Adipocyte (in vitro differentiated cells): ENCODE measurements at regions not wholly inside any gene's neighbourhood (a gene's known extent, or its start where the extent isn't known, plus 50 kb on each side); places are given as distances from the start of the nearest gene placed in this dataset.

Experiments used
- DNase-seq: peaks from one replicate; pipeline ENCODE4 v3.0.0-alpha.2; 2015; ENCODE audit warnings: low read depth
- H3K27me3 ChIP-seq: replicated peaks from 2 replicates; pipeline ENCODE4 v1.7.0; 2013; ENCODE audit warnings: mild to moderate bottlenecking, low read length, moderate library complexity; ENCODE audit not compliant: control insufficient read depth, insufficient read depth
- H3K36me3 ChIP-seq: 2 replicates; pipeline ENCODE4 v1.7.0; 2013; ENCODE audit warnings: low read length, mild to moderate bottlenecking, moderate library complexity; ENCODE audit not compliant: control insufficient read depth, insufficient read depth, severe bottlenecking
- H3K4me1 ChIP-seq: 2 replicates; pipeline ENCODE4 v1.7.0; 2013; ENCODE audit warnings: mild to moderate bottlenecking, low read length, moderate library complexity; ENCODE audit not compliant: control insufficient read depth, insufficient read depth
- H3K4me3 ChIP-seq: 2 replicates; pipeline ENCODE4 v1.7.0; 2013; ENCODE audit warnings: mild to moderate bottlenecking, low read length, moderate library complexity
- H3K9ac ChIP-seq: 2 replicates; pipeline ENCODE4 v1.7.0; 2013; ENCODE audit warnings: mild to moderate bottlenecking, low read length, moderate library complexity
- H3K9me3 ChIP-seq: 2 replicates; pipeline ENCODE4 v1.7.0; 2013; ENCODE audit warnings: mild to moderate bottlenecking, low read length, moderate library complexity; ENCODE audit not compliant: control insufficient read depth

DNA sequence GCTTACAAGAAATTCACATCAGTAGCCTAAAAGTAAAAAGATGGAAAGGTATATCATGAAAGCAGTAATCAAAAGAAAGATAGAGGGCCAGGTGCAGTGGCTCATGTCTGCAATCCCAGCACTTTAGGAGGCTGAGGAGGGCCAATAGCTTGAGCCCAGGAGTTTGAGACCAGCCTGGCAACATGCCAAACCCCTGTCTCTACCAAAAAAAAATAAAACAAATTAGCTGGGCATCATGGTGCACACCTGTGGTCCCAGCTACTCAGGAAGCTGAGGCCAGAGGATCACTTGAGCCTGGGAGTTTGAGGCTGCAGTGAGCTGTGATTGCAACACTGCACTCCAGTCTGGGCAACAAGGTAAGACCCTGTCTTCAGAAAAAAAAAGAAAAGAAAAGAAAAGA lies 55.5 kb downstream of the GSPT2 start:
- Histone ChIP-seq H3K9me3 (peaks cover 8% of the 10 kb centered on the region), H3K9ac (no peak overlapping the region), H3K36me3 (no peaks in the 10 kb centered on the region), H3K27me3 (peaks cover 10% of the 10 kb centered on the region), H3K4me3 (no peak overlapping the region), H3K4me1 (no peaks in the 10 kb centered on the region)
- DNase-seq: no peak

DNA sequence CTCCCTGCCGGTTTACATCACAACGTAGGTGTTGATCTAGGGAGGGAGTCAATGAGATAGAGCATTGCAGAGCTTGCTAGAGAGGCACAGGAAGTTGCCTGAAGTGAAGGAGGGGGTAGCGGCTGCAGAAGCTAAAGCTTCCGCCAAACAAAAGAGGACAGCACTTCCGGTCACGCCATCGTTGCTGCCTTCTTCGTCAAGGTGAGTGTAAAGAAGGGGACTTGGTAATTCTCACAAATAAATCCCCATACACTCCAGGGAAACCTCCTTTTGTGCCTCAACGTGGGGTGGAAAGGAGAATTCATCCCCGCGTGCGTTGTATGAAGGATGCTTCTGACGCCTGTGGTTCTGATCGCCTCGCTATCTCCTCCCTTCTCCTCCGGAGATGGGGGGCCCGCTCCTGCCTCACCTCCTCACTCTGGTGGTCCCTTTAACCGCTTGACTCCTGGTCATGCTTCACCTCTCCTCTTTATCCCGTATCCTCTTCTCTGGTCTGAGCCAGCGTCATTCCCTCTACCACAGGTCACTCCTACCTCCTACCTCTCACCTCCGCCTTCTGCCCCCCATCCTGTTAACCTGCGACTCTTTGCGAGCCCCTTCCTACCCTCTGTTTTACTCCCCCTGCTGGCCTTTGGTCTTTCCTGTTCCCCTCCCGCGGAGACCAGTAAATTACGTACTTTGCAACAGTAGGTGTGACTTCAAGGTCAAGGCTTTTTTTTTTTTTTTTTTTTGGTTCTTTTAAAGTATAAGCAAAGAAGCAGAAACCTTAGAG lies 59.9 kb downstream of the GSPT2 start:
- no peaks in the 10 kb centered on the region for H3K36me3 ChIP-seq
- H3K4me1 ChIP-seq: peaks cover 5% of the 10 kb centered on the region
- H3K9me3 ChIP-seq: peaks cover 4% of the 10 kb centered on the region
- H3K4me3 ChIP-seq: peak overlapping the region; percentile 81
- H3K9ac ChIP-seq: peak overlapping the region; percentile 71
- H3K27me3 ChIP-seq: no peaks in the 10 kb centered on the region
- DNase-seq: peak; percentile 64

DNA sequence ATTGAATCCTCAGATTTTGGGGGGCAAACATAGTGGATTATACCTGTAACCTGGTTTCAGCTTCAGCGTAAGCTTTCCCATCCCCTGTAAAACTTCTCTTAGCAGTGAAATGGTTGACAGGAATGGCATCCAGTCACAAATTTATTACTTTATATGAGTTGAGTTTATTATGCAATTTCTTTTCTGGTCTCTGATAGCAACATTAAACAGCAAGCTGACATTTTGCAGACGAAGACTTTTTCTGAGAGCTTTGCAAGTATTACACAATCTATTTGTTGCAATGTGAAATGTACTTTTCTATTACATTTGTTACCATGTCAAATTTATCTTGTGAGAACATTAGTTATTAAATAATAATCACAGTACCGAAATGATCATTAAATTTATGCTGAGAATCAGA lies 60.6 kb downstream of the GSPT2 start:
- peak overlapping the region; percentile 81 for H3K4me3 ChIP-seq
- DNase-seq: peak; percentile 42
- peaks cover 4% of the 10 kb centered on the region for H3K9me3 ChIP-seq
- no peak overlapping the region for H3K9ac ChIP-seq
- no peaks in the 10 kb centered on the region for H3K36me3 ChIP-seq
- no peaks in the 10 kb centered on the region for H3K27me3 ChIP-seq
- H3K4me1 ChIP-seq: peaks cover 5% of the 10 kb centered on the region

DNA sequence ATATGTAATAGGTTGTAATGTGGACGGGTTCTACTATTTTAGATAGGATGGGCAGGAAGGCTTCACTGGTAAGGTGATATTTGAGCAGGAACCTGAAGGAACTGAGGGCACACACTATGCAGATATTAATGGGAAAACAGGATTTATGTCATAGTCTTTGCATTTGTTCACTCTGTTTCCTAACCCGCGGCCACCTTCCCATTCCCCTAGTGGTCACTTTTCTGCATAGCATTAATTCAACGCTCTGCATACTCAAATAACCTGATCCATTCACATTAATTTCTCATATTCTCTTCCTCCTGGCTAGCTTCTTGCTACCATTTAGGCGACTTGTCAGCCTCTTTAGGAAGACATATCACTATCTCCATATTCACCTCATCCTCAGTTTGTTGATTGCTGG lies 61.5 kb downstream of the GSPT2 start:
- Histone ChIP-seq H3K9ac (no peak overlapping the region), H3K4me3 (no peak overlapping the region), H3K4me1 (peaks cover 5% of the 10 kb centered on the region), H3K36me3 (no peaks in the 10 kb centered on the region), H3K9me3 (peaks cover 4% of the 10 kb centered on the region), H3K27me3 (no peaks in the 10 kb centered on the region)
- DNase-seq: no peak

GRCh38 chrX:51813886-51814460 lies 70.7 kb downstream of the GSPT2 start:
- H3K9ac ChIP-seq: no peak overlapping the region
- H3K4me3 ChIP-seq: no peak overlapping the region
- H3K27me3 ChIP-seq: peaks cover 3% of the 10 kb centered on the region
- no peak for DNase-seq
- H3K9me3 ChIP-seq: no peaks in the 10 kb centered on the region
- no peaks in the 10 kb centered on the region for H3K4me1 ChIP-seq
- no peaks in the 10 kb centered on the region for H3K36me3 ChIP-seq

DNA sequence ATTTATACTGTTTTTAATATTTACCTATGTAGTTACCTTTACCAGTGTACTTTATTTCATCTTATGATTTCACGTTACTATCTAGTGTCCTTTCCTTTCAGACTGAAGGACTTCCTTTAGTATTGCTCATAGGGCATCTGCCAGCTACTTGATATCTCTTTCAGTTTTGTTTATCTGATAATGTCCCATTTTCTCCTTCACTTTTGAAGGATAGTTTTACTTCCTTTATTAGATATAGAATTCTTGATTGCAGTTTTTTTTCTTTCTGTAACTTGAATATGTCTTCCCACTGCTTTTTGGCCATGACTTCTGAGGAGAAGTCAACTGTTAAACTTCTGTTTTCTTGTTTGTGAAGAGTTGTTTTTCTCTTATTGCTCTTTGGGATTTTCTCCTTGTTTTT lies 69.4 kb upstream of the MAGED1 start:
- Histone ChIP-seq H3K27me3 (no peaks in the 10 kb centered on the region), H3K9ac (no peak overlapping the region), H3K4me1 (no peaks in the 10 kb centered on the region), H3K9me3 (peaks cover 9% of the 10 kb centered on the region), H3K36me3 (no peaks in the 10 kb centered on the region), H3K4me3 (no peak overlapping the region)
- no peak for DNase-seq

DNA sequence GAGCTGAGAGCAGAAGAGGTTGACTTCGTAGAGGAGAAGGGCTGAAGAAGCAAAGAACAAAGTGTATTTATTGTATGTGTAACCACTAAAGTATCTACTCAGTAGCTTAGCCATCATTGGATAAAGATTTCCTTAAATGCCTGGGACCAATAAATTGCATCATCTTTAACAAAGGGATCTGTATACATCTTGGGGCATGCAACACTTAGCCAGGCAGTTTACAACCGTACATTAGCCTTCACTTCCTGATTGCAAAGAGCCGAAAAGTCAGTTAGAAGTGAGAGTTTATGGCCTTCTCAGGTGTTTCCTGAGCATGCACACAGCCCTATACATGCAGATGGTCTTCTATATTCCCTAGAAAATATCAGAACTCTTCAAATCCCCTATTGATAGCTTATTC lies 68.0 kb upstream of the MAGED1 start:
- no peaks in the 10 kb centered on the region for H3K27me3 ChIP-seq
- H3K4me1 ChIP-seq: no peaks in the 10 kb centered on the region
- H3K36me3 ChIP-seq: no peaks in the 10 kb centered on the region
- no peak overlapping the region for H3K4me3 ChIP-seq
- no peak overlapping the region for H3K9ac ChIP-seq
- peaks cover 5% of the 10 kb centered on the region for H3K9me3 ChIP-seq
- peak; percentile 28 for DNase-seq

GRCh38 chrX:51834076-51834475 lies 59.3 kb upstream of the MAGED1 start:
- H3K27me3 ChIP-seq: peaks cover 6% of the 10 kb centered on the region
- H3K4me3 ChIP-seq: no peak overlapping the region
- no peak for DNase-seq
- H3K9ac ChIP-seq: no peak overlapping the region
- peaks cover 8% of the 10 kb centered on the region for H3K4me1 ChIP-seq
- no peaks in the 10 kb centered on the region for H3K36me3 ChIP-seq
- H3K9me3 ChIP-seq: no peaks in the 10 kb centered on the region

DNA sequence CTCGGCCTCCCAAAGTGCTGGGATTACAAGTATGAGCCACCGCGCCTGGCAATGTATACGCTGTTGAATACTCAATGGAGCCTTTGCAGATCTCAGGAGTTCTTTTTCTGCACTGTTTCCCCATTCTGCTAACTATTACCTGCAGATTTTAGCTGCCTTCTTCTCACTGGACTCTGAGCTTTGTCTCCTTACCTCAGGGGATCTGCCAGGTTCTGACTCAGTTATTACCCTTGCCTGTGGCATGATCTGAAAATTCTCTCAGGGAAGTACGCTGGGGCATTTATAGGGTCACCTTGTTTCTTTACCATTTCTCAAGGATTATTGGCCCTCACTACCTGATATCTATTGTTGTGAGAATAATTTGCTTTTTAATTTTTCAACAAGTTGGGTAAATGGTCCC lies 56.6 kb upstream of the MAGED1 start:
- no peak overlapping the region for H3K9ac ChIP-seq
- no peak for DNase-seq
- peaks cover 1% of the 10 kb centered on the region for H3K9me3 ChIP-seq
- no peaks in the 10 kb centered on the region for H3K36me3 ChIP-seq
- H3K4me1 ChIP-seq: peaks cover 8% of the 10 kb centered on the region
- H3K4me3 ChIP-seq: no peak overlapping the region
- peaks cover 6% of the 10 kb centered on the region for H3K27me3 ChIP-seq

DNA sequence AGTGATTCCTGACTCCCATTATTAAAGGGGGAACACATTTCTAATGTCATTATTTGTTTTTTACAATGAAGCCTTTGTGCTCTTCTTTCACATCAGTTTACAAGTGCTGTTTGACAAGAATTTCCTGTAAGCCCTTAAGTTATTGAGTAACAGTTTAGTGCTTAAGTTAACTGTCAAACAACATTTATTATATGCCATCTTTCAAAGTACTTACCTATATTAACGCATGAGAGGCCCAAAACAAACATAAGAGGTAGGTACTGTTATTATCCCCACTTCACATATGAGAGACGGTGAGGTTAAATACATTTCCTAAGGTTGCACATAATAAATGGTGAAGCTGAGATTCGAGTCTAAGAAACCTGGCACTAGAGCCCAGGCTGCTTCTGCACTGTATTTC lies 56.0 kb upstream of the MAGED1 start:
- Histone ChIP-seq H3K9ac (no peak overlapping the region), H3K9me3 (peaks cover 5% of the 10 kb centered on the region), H3K4me3 (no peak overlapping the region), H3K36me3 (no peaks in the 10 kb centered on the region), H3K27me3 (peaks cover 6% of the 10 kb centered on the region), H3K4me1 (peaks cover 8% of the 10 kb centered on the region)
- no peak for DNase-seq

- peak; percentile 15 for DNase-seq
- H3K27me3 ChIP-seq: peaks cover 6% of the 10 kb centered on the region
Measured at GRCh38 chrX:51837921-51838320, 55.5 kb upstream of the MAGED1 start.

More at GRCh38 chrX:51837921-51838320, 55.5 kb upstream of the MAGED1 start:
- Histone ChIP-seq H3K36me3 (no peaks in the 10 kb centered on the region), H3K4me1 (peaks cover 8% of the 10 kb centered on the region), H3K9ac (no peak overlapping the region), H3K9me3 (peaks cover 5% of the 10 kb centered on the region), H3K4me3 (no peak overlapping the region)
